ENCODE measurements at regions not wholly inside any gene's neighbourhood (a gene's known extent, or its start where the extent isn't known, plus 50 kb on each side); places are given as distances from the start of the nearest gene placed in this dataset.

- FAIRE-seq, result peak; percentile 94
- Histone ChIP-seq H3K27ac (ENCODE audit: low read depth, low read length) (no peak overlapping the region), H2BK15ac (ENCODE audit: low read length) (no peak overlapping the region), H4K5ac (ENCODE audit: insufficient read length, low read depth, low read length) (no peak overlapping the region), H3K4me1 (replicated peaks in 1 of 4; ENCODE audit: control insufficient read depth in 3 of 4, insufficient read depth in 4 of 4, low read length in 3 of 4) (no peaks in the 10 kb centered on the region), H3K4ac (replicated peaks; ENCODE audit: insufficient read length, low read depth, low read length) (no peak overlapping the region), H3K27me3 (replicated peaks in 1 of 4; ENCODE audit: control insufficient read depth in 3 of 4, extremely low read depth in 1 of 4, insufficient read depth in 3 of 4, low read length in 3 of 4) (peaks cover 0 to 6% (median 1%) of the 10 kb centered on the region in 4 experiments; a peak in 4 of 7 replicates), H2BK5ac (ENCODE audit: low read depth, low read length) (no peak overlapping the region), H2AK5ac (ENCODE audit: low read depth, low read length) (no peak overlapping the region), H3K79me2 (ENCODE audit: control insufficient read depth in 1 of 2, insufficient read depth in 2 of 2, low read length in 2 of 2) (no peaks in the 10 kb centered on the region), H3K4me3 (ENCODE audit: extremely low read depth in 1 of 4, insufficient read depth in 2 of 4, low read depth in 3 of 4, low read length in 4 of 4) (no peak overlapping the region), H3K4me2 (ENCODE audit: insufficient read depth in 1 of 2, low read depth in 2 of 2, low read length in 2 of 2) (no peak overlapping the region), H3K18ac (ENCODE audit: extremely low read depth, low read length) (no peak overlapping the region), H2BK20ac (ENCODE audit: low read length) (no peak overlapping the region), H2AFZ (ENCODE audit: low read length) (no peak overlapping the region), H3K36me3 (ENCODE audit: control insufficient read depth in 2 of 4, insufficient read depth in 4 of 4, low read length in 3 of 4) (no peaks in the 10 kb centered on the region), H2BK12ac (ENCODE audit: low read depth, low read length) (no peak overlapping the region), H4K8ac (ENCODE audit: extremely low read depth, insufficient read depth, low read length) (no peak overlapping the region), H3K23me2 (ENCODE audit: low read depth, low read length) (no peaks in the 10 kb centered on the region), H3K56ac (replicated peaks; ENCODE audit: insufficient read length, low read depth, low read length) (no peak overlapping the region), H3K9me3 (ENCODE audit: insufficient read depth in 2 of 2, low read depth in 1 of 2, low read length in 1 of 2) (no peaks in the 10 kb centered on the region), H3K9ac (replicated peaks in 1 of 4; ENCODE audit: extremely low read depth in 1 of 4, low read depth in 3 of 4, low read length in 3 of 4) (no peak overlapping the region), H3K23ac (ENCODE audit: insufficient read length) (no peak overlapping the region), H4K20me1 (replicated peaks in 1 of 2; ENCODE audit: control insufficient read depth in 1 of 2, insufficient read depth in 2 of 2, low read length in 2 of 2) (no peaks in the 10 kb centered on the region), H3K79me1 (ENCODE audit: low read depth, low read length) (no peaks in the 10 kb centered on the region), H3K14ac (ENCODE audit: insufficient read length) (no peak overlapping the region), H4K91ac (replicated peaks; ENCODE audit: insufficient read length, low read length) (no peak overlapping the region), H2BK120ac (replicated peaks; ENCODE audit: low read depth, low read length) (no peak overlapping the region)
- DNase-seq (ENCODE audit: low read depth in 1 of 2, low spot score in 2 of 2), result peak; percentile 17 to 77
- ChIA-PET POLR2A (ENCODE audit: partially characterized antibody) (no interaction called here), CTCF (ENCODE audit: partially characterized antibody) (interaction anchor here (0.9 to 2.5 kb wide), 3 partner anchors 9 to 11 kb away, joined by 3 to 27 read pairs (median 4); no protein-coding TSS in a partner anchor)
- TF ChIP-seq TEAD4 (IDR thresholded peaks at IDR 0.05; ENCODE audit: low read depth, low read length), result 0 out of 2 replicates have a peak, but pooled peaks have one; percentile 30
- TF ChIP-seq TAF7 (optimal IDR thresholded peaks at IDR 0.05; ENCODE audit: borderline replicate concordance, low read depth, low read length), result peak; percentile 89
- peak; percentile 88; the same call in 1 of the 2 replicates for TF ChIP-seq ATF2 (IDR thresholded peaks at IDR 0.05; ENCODE audit: low read length)
- peak; percentile 51 to 82; a peak in 2 of 4 replicates for TF ChIP-seq HDAC2 (IDR thresholded peaks at IDR 0.05; ENCODE audit: borderline replicate concordance in 1 of 2, low read depth in 2 of 2, low read length in 2 of 2)
- no peak for TF ChIP-seq SRF (IDR thresholded peaks at IDR 0.05; ENCODE audit: low read depth, low read length)
- peak; percentile 87 for TF ChIP-seq SAP30 (IDR thresholded peaks at IDR 0.05; ENCODE audit: insufficient read depth, insufficient replicate concordance, low read length)
- TF ChIP-seq RBBP5 (IDR thresholded peaks at IDR 0.05; ENCODE audit: borderline replicate concordance, low read depth, low read length), result no peak
- no peak for TF ChIP-seq BCL11A (IDR thresholded peaks at IDR 0.05; ENCODE audit: low read depth in 2 of 2, low read length in 2 of 2)
- peak; percentile 92 for TF ChIP-seq CREB1 (IDR thresholded peaks at IDR 0.05)
- peak; percentile 99 for TF ChIP-seq SIN3A (conservative IDR thresholded peaks at IDR 0.05 in 1 of 2, IDR thresholded peaks at IDR 0.05 in 1 of 2; ENCODE audit: low read depth in 1 of 2, low read length in 2 of 2)
- 55% methylated on average over 15 of the region's 15 CpGs; no CpG with 5 or more reads in 1 of the 2 experiments for WGBS, 2 experiments (ENCODE audit: extremely low coverage in 1 of 2, insufficient coverage in 1 of 2, insufficient read length in 1 of 2, insufficient replicate concordance in 2 of 2, low coverage in 1 of 2, low lambda C conversion rate in 2 of 2, missing lambda C conversion rate in 1 of 2)
Measured at GRCh38 chr20:37627060-37627766, 66.6 kb upstream of the CTNNBL1 start.

All from H1 (cell line).